OCI-LY3 (cell line): ENCODE measurements at regions not wholly inside any gene's neighbourhood (a gene's known extent, or its start where the extent isn't known, plus 50 kb on each side); places are given as distances from the start of the nearest gene placed in this dataset.

ENCODE experiments used
- EZH2phosphoT487 ChIP-seq: fragments of 200-600 bp; shearing (Covaris generic); IDR thresholded peaks from 2 replicates; pipeline ENCODE4 v1.6.1; 2018; ENCODE audit warnings: antibody characterized with exemption, mixed run types, low read depth
- TF ChIP-seq, protein P1 (sequence below): fragments of 200-600, 300-600 bp; sonication (generic); IDR thresholded peaks from 2 replicates; pipeline ENCODE4 v1.5.1; 2014; ENCODE audit warnings: antibody characterized with exemption, low read length, low read depth

DNA sequence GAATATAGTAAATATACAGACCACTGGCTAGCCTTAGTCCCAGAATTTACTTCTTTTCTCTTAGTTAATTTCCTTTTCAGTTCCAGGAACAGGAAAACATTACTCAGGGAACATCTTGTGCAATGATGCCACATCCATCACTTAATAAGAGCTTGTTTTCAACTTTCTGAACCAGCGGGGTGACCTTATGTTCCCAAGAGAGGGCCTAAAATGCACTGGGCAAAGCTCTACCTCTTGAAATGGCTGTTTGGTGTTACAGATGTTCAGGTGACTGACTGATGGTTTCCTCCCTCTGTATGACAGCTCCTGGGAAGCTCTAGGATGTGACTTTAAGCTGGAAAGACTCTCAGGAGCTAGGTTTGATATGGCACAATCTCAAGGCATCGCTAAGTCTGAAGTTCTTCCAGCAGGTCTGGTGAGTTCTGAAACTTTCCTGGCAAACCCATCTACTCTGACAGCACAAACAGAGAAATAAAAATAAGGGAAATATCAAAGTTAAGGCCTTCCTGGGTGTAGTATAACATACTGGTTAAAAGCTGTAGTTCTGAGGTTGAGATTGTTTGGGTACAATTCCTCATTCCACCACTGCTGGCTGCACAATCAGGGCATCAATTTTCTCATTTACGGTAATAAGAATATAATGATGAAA lies 98.6 kb downstream of the ZIC1 start:
- TF ChIP-seq, protein P1, sequence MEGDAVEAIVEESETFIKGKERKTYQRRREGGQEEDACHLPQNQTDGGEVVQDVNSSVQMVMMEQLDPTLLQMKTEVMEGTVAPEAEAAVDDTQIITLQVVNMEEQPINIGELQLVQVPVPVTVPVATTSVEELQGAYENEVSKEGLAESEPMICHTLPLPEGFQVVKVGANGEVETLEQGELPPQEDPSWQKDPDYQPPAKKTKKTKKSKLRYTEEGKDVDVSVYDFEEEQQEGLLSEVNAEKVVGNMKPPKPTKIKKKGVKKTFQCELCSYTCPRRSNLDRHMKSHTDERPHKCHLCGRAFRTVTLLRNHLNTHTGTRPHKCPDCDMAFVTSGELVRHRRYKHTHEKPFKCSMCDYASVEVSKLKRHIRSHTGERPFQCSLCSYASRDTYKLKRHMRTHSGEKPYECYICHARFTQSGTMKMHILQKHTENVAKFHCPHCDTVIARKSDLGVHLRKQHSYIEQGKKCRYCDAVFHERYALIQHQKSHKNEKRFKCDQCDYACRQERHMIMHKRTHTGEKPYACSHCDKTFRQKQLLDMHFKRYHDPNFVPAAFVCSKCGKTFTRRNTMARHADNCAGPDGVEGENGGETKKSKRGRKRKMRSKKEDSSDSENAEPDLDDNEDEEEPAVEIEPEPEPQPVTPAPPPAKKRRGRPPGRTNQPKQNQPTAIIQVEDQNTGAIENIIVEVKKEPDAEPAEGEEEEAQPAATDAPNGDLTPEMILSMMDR: no peak
- TF ChIP-seq EZH2phosphoT487: no peak
